ENCODE measurements at regions not wholly inside any gene's neighbourhood (a gene's known extent, or its start where the extent isn't known, plus 50 kb on each side); places are given as distances from the start of the nearest gene placed in this dataset.

- TF ChIP-seq, protein P1, sequence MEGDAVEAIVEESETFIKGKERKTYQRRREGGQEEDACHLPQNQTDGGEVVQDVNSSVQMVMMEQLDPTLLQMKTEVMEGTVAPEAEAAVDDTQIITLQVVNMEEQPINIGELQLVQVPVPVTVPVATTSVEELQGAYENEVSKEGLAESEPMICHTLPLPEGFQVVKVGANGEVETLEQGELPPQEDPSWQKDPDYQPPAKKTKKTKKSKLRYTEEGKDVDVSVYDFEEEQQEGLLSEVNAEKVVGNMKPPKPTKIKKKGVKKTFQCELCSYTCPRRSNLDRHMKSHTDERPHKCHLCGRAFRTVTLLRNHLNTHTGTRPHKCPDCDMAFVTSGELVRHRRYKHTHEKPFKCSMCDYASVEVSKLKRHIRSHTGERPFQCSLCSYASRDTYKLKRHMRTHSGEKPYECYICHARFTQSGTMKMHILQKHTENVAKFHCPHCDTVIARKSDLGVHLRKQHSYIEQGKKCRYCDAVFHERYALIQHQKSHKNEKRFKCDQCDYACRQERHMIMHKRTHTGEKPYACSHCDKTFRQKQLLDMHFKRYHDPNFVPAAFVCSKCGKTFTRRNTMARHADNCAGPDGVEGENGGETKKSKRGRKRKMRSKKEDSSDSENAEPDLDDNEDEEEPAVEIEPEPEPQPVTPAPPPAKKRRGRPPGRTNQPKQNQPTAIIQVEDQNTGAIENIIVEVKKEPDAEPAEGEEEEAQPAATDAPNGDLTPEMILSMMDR (IDR thresholded peaks at IDR 0.05): peak; percentile 88
- TF ChIP-seq EZH2 (IDR thresholded peaks at IDR 0.05) (no peak), EZH2phosphoT487 (IDR thresholded peaks at IDR 0.05) (no peak)
Observed at GRCh38 chr4:77385124-77385969, 220.3 kb upstream of the CXCL13 start.
